Skin epidermis (tissue), 12 donors: ENCODE measurements at regions not wholly inside any gene's neighbourhood (a gene's known extent, or its start where the extent isn't known, plus 50 kb on each side); places are given as distances from the start of the nearest gene placed in this dataset.

Experiments used
- H3K27ac ChIP-seq, 21 experiments: fragments of 200-600 bp; sonication (generic) in 11 of 21; one replicate each; pipeline ENCODE4 v1.5.0; 2020; ENCODE audit warnings: mild to moderate bottlenecking in 3 of 21, inconsistent platforms in 2 of 21, moderate library complexity in 2 of 21
- H3K4me3 ChIP-seq, 7 experiments: fragments of 200-600 bp; sonication (generic) in 2 of 7; one replicate each; pipeline ENCODE4 v1.5.0; 2020; ENCODE audit warnings: inconsistent platforms in 2 of 7, mild to moderate bottlenecking in 2 of 7, moderate library complexity in 1 of 7

GRCh38 chr21:32216293-32216692 is 62.6 kb downstream of the MIS18A start:
- Histone ChIP-seq H3K27ac (no peak overlapping the region), H3K4me3 (no peak overlapping the region)

GRCh38 chr21:32215306-32215685 is 63.6 kb downstream of the MIS18A start:
- Histone ChIP-seq H3K4me3 (no peak overlapping the region), H3K27ac (no peak overlapping the region)

DNA sequence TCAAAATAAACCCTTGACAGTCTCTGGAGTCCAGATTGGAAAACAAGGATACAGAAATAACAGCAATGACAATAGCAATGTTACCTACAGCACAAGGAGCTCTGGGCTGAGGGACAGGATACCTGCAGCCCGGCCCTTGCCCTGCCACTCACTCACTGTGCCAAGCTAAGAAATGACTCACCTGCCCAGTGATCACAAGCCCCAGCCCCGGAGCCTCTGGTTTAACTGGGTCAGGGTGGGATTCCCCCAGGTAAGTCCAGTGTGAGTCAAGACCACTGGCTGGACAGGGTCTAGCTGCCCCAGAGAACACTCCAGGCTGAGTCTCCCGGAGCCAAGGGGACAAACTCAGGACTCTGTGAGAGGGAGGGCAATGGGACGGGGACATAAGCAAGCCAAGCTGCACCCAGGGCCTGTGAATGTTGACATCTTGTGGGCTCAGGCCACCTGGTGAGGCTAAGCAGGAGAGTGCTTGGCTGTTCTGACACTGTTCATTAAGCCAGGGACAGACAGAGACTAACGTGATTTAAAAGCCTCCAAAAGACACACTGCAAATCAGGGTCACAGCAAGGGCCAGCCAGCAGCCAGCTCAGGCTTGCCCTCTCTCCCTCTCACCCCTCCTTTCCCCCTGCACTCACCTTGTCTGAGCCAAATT is 64.1 kb downstream of the MIS18A start:
- no peak overlapping the region for H3K4me3 ChIP-seq
- H3K27ac ChIP-seq: no peak overlapping the region

GRCh38 chr21:32212116-32212515 is 66.7 kb downstream of the MIS18A start:
- no peak overlapping the region for H3K27ac ChIP-seq
- no peak overlapping the region for H3K4me3 ChIP-seq

DNA sequence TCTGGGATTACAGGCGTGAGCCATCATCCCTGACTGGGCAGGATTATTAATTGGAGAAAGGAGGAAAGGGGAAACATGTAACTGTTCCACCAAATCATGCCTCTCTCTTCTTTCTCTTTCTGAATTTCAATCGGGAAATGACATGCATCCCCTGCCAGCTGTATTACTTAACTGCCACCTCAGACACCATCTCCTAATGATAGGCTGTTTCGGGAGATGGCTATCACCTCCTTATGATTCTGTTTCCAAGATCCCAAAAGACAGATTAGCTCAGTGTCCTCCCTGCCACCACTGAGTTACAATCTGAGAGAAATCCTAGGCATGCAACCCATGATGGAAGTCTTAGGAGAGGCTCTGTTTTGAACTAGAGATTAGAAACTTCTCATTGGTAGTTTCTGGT is 67.5 kb downstream of the MIS18A start:
- no peak overlapping the region for H3K27ac ChIP-seq
- no peak overlapping the region for H3K4me3 ChIP-seq

- Histone ChIP-seq H3K27ac (no peak overlapping the region), H3K4me3 (no peak overlapping the region)
Measured at GRCh38 chr21:32209580-32209979, 69.3 kb downstream of the MIS18A start.

DNA sequence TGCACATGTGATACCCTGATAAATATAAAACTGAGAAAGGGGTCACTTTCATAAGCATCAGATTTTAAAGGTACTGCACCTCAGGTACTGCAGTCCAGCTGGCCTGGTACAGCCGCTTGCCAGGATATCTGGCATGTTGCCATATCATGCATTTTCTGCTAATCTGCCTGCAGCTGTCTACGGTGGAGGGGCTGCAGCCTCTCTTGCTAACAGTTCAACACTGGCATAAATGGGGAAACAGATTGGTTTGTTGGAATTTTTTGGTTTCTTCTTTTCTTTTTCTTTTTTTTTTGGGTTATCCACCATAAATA is 71.5 kb downstream of the MIS18A start:
- no peak overlapping the region for H3K4me3 ChIP-seq
- no peak overlapping the region for H3K27ac ChIP-seq

DNA sequence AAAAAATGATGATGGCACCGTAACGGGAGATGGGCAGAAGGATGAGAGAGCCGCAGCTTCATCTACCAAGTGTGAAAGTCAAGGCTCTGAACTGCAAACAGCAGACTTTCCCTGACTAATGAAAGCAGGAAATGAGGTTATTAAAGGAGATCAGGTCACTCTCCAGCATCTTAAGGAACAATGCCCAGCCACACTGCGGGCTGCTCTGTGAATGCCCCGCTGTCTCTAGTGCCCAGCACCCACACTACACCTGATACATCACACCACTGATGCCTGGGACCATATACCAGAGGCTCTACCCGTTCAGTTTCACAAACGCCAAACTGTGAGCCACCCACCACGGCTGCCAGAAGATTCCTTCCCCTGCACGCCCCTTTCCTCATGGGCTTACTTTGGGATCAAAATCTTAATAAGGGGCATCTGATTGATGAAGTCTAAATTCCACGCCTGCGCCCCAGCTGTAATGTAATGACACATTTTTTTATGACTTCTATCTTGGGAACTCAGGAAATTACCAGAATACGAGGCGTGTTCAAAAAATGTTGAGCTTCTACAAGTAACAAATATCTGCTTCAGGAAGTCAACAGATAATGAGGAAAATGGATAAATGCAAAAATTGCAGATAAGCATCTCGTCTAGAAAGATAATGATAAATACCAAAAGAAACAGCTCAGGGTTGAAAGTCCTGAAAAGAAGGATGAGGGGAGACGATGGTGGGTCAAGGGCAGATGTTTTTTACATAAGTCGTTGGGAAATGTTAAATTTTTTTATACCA is 72.0 kb downstream of the MIS18A start:
- Histone ChIP-seq H3K27ac (no peak overlapping the region), H3K4me3 (no peak overlapping the region)

DNA sequence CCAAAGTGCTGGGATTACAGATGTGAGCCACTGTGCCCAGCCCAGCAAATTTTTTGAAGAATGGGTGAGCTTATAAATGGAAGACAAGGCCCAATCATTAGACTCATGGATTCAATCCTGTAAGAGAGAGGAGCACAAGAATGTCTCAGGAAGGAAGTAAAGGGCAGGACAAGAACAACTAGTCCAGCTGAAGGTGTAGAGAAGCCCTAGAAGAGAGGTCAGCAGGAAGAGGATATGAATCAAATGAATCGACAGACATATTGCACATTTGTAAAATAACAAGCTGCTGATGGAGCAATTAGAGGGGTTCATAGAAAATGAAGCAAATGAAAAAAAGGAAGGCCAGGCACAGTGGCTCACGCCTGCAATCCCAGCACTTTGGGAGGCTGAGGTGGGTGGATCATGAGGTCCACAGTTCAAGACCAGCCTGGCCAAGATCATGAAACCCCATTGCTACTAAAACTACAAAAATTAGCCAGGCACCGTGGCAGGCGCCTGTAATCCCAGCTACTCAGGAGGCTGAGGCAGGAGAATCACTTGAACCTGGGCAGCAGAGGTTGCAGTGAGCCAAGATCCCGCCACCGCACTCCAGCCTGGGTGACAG is 74.9 kb downstream of the MIS18A start:
- H3K27ac ChIP-seq: no peak overlapping the region
- H3K4me3 ChIP-seq: no peak overlapping the region

- Histone ChIP-seq H3K27ac (no peak overlapping the region), H3K4me3 (no peak overlapping the region)
Measured at GRCh38 chr21:32200029-32200428, 78.8 kb downstream of the MIS18A start.

GRCh38 chr21:32198384-32198783 is 80.5 kb downstream of the MIS18A start:
- Histone ChIP-seq H3K27ac (peak overlapping the region in 1 of 21 experiments; percentile 37), H3K4me3 (no peak overlapping the region)

DNA sequence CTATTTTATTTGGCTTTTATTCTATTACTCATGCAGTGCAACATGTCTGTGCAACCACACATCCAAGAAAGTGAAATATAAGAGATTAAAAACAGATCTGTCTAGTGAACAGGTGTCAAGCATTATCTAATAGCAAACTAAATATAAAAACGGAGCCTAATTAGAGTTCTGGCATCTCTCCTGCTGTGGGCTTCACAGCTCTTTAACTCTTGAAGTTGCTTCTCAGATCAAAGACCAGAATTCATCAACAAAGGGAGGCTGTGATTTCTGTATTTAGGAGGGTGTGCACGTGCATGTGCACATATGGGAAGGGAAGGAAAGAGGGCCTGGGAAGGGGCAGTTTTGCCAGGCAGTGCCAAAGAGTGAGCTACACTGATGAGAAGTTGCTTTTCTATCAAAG is 81.0 kb downstream of the MIS18A start:
- Histone ChIP-seq H3K4me3 (no peak overlapping the region), H3K27ac (no peak overlapping the region)

GRCh38 chr21:32196001-32196400 is 82.8 kb downstream of the MIS18A start:
- Histone ChIP-seq H3K4me3 (no peak overlapping the region), H3K27ac (no peak overlapping the region)

GRCh38 chr21:32193098-32193465 is 85.8 kb downstream of the MIS18A start:
- H3K27ac ChIP-seq: no peak overlapping the region
- H3K4me3 ChIP-seq: no peak overlapping the region

DNA sequence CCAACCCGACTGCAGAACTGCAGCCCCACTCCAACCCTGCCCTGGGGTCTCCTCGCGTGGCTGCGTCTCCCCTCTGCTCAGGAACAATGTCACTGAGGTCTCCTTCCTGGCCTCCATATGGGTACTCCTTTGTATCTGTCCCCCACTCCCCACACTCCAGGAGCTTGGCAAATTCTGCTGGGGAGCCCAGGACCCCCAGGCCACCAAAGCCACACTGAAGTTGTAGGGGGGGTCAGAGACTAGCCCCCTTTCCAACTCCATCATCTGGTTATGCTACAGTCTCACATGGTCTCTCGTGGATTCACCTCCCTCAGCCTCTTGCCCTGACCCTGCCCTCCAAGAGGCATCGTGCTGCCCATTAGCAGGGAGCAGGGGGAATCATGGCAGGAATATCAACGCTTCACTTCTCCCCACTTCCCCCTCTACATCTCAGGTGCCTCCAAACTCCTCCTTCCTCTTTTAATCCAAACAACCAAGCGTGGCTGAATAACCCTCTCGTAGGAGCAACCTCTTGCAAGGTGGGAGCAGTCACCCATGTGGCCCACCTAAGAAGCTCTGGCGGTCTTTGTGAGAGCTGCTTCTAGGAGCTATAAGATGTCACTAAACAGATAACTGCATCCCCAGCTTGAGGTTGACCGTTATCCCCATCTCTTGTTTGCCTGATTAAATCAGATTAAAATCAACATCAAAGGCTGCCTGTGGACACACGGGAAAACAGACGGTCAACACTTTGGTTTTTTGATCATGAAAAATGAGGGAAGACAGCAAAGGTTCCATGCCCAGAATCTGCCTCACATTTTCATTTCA is 86.4 kb downstream of the MIS18A start:
- Histone ChIP-seq H3K4me3 (no peak overlapping the region), H3K27ac (no peak overlapping the region)

DNA sequence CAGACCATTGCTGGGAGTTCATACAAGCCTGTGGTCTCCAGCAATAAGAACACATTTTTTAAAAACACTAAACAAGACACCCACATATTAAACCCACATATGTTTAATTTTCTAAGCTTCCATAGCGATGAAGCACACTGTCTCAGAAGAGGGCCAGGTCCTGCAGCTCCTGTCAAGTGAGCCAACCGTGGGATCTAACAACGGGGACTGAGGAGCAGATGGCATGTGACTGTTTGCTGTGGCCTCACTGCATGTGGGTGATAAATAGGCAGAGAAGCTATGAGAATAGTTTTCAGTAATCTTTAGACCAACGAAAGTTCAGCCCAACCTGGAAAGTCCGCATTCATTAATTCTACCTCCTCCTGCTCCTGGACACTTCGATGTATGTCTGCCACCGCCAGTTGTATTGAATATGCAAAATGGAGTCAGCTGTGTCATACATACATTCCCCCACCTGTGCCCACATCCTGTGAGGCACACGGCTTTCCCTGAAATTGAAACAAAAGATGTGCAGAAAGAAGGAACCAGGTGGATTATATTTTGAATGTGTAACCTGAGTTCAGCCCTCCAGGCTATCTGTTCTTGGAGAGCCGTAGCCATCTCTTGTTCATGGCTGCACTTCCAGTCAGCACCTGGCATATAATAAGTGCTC is 88.2 kb downstream of the MIS18A start:
- Histone ChIP-seq H3K4me3 (no peak overlapping the region), H3K27ac (no peak overlapping the region)

GRCh38 chr21:32189688-32190483 is 89.0 kb downstream of the MIS18A start:
- no peak overlapping the region for H3K27ac ChIP-seq

GRCh38 chr21:32186804-32187203 is 92.0 kb downstream of the MIS18A start:
- Histone ChIP-seq H3K27ac (no peak overlapping the region), H3K4me3 (no peak overlapping the region)

More at GRCh38 chr21:32189688-32190483, 89.0 kb downstream of the MIS18A start:
- no peak overlapping the region for H3K4me3 ChIP-seq

- no peak overlapping the region for H3K27ac ChIP-seq
Measured at GRCh38 chr21:32185726-32186125, 93.1 kb downstream of the MIS18A start.

More at GRCh38 chr21:32185726-32186125, 93.1 kb downstream of the MIS18A start:
- no peak overlapping the region for H3K4me3 ChIP-seq
